ENCODE measurements at regions not wholly inside any gene's neighbourhood (a gene's known extent, or its start where the extent isn't known, plus 50 kb on each side); places are given as distances from the start of the nearest gene placed in this dataset.
"Not testable (repeated sequence)": the region's sequence is repeated elsewhere in the genome, so short reads cannot be mapped to it uniquely, and the experiment has no call there.

GRCh38 chr10:28354511-28354910, 51.6 kb upstream of the MPP7 start:
- POLR2A ChIA-PET, result no interaction called here
- CTCF ChIA-PET, result no interaction called here

GRCh38 chr10:28355376-28355775, 52.5 kb upstream of the MPP7 start:
- ChIA-PET CTCF (no interaction called here), POLR2A (no interaction called here)

GRCh38 chr10:28359334-28359733, 56.5 kb upstream of the MPP7 start:
- CTCF ChIA-PET, result interaction anchor here (1.0 kb wide), 1 partner anchor 22 kb away, joined by 3 read pairs; no protein-coding TSS in a partner anchor
- POLR2A ChIA-PET, result no interaction called here

DNA sequence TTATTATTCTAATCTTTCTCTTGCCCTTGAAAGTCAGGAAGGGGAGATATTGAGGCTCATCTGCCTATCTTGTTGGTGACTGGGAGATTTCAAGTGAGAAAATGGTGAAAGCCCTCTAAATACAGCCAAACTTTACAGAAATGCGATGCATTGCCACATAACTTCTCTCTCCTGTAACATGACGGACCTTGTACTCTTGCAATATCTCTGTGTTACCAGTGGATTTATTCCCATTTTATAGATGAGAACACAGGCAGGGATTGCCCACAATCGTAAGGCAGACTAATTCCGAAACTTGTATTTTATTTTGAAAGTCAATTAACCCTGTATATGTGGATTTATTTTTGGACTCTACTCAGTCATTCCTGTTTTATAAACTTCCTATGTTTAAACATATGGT, 57.3 kb upstream of the MPP7 start:
- ChIA-PET CTCF (interaction anchor here (0.6 kb wide), 1 partner anchor 20 kb away, joined by 5 read pairs; no protein-coding TSS in a partner anchor), POLR2A (no interaction called here)

GRCh38 chr10:28363376-28363775, 60.5 kb upstream of the MPP7 start:
- POLR2A ChIA-PET, result no interaction called here
- CTCF ChIA-PET, result no interaction called here

- ChIA-PET POLR2A (interaction anchor here (0.6 to 0.9 kb wide), 2 partner anchors 30 to 31 kb away, joined by 3 to 6 read pairs; no protein-coding TSS in a partner anchor), CTCF (interaction anchor here (1.3 to 4.3 kb wide), 2 partner anchors 28 to 63 kb away, joined by 4 to 17 read pairs; partner anchors contain the start of gene MPP7)
Measured at GRCh38 chr10:28365840-28366239, 63.0 kb upstream of the MPP7 start.

DNA sequence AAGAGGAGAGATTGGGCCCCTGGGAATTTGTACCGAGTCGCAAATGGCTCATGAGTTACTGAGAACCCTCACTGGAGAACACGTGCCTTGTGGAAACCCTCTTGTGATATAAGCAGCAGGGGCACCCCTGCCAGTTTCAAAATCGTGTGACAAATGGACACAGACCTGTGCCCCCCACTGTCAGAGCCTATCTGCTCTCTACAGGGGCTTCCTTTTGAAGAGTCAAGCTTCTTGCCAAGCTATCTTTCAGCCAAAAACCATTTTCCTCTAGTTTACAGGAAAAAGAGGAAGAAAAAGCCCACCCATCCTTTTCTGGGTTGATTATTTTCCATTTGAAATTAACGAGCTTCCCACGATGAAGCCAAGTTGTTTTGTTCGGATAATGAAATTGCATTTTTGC, 64.1 kb upstream of the MPP7 start:
- ChIA-PET POLR2A (interaction anchor here (0.7 to 1.7 kb wide), 3 partner anchors 14 to 64 kb away, joined by 3 to 8 read pairs (median 5); partner anchors contain the start of gene MPP7), CTCF (interaction anchor here (0.6 to 4.3 kb wide), 3 partner anchors 27 to 183 kb away, joined by 3 to 17 read pairs (median 3); partner anchors contain the start of gene MPP7)

GRCh38 chr10:28367413-28367812, 64.5 kb upstream of the MPP7 start:
- CTCF ChIA-PET, result interaction anchor here (1.2 to 4.3 kb wide), 3 partner anchors 27 to 65 kb away, joined by 3 to 17 read pairs (median 3); partner anchors contain the start of gene MPP7
- POLR2A ChIA-PET, result interaction anchor here (0.7 to 1.7 kb wide), 3 partner anchors 13 to 65 kb away, joined by 5 to 19 read pairs (median 8); partner anchors contain the start of gene MPP7

DNA sequence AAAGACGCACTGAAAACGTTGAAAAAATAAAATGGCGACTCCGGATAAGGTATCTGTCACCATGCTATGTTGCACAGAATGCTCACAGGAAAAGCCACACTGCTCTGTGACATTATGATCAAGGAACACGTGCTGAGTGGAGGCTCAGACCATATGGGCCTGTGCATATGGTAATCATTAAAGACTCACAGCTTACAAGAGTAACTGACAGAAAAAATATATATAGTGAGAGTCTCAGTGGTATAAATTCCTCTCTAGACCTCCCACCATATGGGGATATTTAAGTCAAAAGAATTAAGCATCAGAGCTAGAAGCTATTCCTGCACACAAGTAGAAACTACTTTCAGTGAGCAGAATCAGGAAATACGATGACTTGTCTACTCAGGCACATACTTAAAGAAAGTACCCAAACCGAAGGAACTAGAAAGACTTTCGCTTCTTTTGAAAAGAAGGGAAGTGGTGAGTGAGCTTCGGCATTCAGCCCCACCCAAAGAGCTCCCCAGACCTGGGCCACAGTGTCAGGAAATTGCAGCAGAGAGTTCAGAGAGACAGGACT, 65.1 kb upstream of the MPP7 start:
- POLR2A ChIA-PET, result interaction anchor here (1.0 to 1.7 kb wide), 3 partner anchors 12 to 65 kb away, joined by 3 to 19 read pairs (median 8); partner anchors contain the start of gene MPP7
- CTCF ChIA-PET, result interaction anchor here (0.7 to 4.3 kb wide), 4 partner anchors 14 to 65 kb away, joined by 3 to 17 read pairs (median 4); partner anchors contain the start of gene MPP7

GRCh38 chr10:28370107-28370835, 67.4 kb upstream of the MPP7 start:
- ChIA-PET CTCF (interaction anchor here (0.7 to 1.0 kb wide), 2 partner anchors 10 to 23 kb away, joined by 3 to 4 read pairs; no protein-coding TSS in a partner anchor), POLR2A (no interaction called here)

GRCh38 chr10:28371638-28372037, 68.8 kb upstream of the MPP7 start:
- POLR2A ChIA-PET, CTCF ChIA-PET: not testable (repeated sequence)

- POLR2A ChIA-PET, result no interaction called here
- CTCF ChIA-PET, result no interaction called here
Measured at GRCh38 chr10:28374036-28374435, 71.2 kb upstream of the MPP7 start.

DNA sequence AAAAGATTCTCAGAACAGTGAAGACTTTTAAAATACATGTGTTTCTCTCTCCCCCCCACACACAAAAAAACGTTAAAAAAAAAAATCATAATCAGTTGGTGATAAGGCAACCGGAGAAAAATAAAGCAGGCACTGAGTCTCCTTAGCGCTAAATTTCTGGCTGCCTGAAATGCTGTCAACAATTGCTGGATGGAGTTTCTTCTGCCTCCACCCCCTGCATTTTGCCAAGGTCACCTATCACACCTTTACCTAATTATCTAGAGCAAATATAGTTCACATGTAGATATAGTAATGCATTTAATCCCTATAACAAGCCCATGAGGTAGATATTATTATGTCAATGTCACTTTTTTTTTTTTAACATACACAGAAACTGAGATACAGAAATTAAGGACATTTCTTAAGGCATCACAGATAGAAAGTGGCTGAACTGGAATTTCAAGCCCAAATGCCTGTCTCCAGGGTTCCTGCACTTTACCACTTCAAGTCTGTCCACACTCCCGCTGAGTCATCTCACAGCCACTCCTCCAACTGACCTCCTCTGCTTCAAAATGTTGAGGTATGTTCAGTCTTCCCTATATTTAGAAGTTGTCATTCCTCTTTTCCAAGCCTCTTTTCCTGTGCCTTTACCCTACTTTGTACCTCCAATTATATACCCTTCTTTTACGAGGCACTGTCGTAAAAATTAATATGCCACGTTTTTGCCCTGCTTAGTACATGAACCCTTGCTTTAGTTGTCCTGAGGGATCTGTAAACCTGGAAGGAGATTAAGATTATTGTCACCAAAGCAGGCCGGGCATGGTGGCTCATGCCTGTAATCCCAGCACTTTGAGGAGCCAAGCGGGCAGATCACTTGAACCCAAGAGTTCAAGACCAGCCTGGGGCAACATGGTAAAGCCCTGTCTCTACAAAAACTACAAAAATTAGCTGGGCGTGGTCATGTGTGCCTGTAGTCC, 72.8 kb upstream of the MPP7 start:
- CTCF ChIA-PET, result no interaction called here
- POLR2A ChIA-PET, result no interaction called here

DNA sequence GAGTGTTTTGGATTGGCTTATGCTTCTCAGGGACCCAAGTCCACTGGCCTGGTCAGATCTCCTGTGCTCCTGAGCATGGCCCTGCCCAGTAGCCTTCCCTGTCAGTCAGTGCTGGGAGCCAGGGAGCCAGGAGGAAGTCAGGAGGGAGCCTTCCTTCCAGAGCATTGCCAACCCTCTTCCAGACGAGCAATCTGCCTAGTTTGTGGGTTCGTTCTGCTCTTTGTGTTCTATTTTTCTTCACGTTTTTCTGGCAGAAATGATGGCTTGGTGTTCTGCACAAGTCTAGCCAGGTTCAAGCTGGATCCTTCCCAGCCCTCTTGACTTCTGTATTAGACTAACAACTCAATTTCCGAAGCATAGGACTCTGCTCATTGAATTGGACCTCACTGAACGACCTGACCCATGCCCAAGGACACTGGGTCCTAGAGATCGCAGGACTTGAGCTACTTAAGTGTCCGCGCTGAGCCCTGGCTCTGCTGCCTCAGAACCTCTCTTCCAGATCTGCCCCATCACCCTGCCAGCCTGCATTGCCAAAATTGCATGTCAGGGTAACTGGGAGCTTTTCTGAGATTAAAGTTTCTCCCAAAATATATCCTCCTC, 76.2 kb upstream of the MPP7 start:
- ChIA-PET CTCF (interaction anchor here (0.7 to 5.2 kb wide), 5 partner anchors 77 to 640 kb away, joined by 3 to 43 read pairs (median 4); partner anchors contain the start of gene MPP7), POLR2A (interaction anchor here (2.9 kb wide), 1 partner anchor 76 kb away, joined by 11 read pairs; the partner anchor contains the start of gene MPP7)

GRCh38 chr10:28381466-28381865, 78.6 kb upstream of the MPP7 start:
- ChIA-PET POLR2A (interaction anchor here (2.9 kb wide), 1 partner anchor 79 kb away, joined by 11 read pairs; the partner anchor contains the start of gene MPP7), CTCF (interaction anchor here (0.6 to 5.2 kb wide), 16 partner anchors 13 to 142 kb away, joined by 3 to 43 read pairs (median 4); partner anchors contain the start of gene MPP7)

DNA sequence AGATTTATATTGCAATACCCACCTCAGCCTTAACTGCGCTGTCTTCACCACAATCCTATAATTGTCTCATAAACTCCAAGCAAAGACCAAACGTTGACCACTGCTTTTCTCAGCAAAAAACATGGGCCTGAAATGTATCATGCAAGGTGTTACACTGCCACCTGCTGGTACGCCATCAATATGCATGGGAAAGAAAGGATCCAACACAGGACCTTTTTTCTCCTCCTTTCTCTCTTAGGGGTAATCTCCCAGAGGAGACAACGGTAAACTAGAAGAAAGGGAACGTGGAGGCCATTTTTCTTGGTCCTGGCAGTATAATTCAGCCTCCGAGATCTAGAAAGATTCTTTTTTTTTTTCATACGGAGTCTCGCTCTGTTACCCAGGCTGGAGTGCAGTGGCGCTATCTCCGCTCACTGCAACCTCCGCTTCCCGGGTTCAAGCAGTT, 79.1 kb upstream of the MPP7 start:
- ChIA-PET POLR2A (interaction anchor here (2.9 kb wide), 1 partner anchor 79 kb away, joined by 11 read pairs; the partner anchor contains the start of gene MPP7), CTCF (interaction anchor here (0.6 to 5.2 kb wide), 17 partner anchors 14 to 143 kb away, joined by 3 to 43 read pairs (median 4); partner anchors contain the start of gene MPP7)

GRCh38 chr10:28382525-28383269, 79.8 kb upstream of the MPP7 start:
- POLR2A ChIA-PET, result interaction anchor here (0.5 kb wide), 1 partner anchor 83 kb away, joined by 3 read pairs; no protein-coding TSS in a partner anchor
- CTCF ChIA-PET, result interaction anchor here (0.8 to 5.2 kb wide), 5 partner anchors 9 to 120 kb away, joined by 3 to 43 read pairs (median 4); partner anchors contain the start of gene MPP7

GRCh38 chr10:28384557-28384956, 81.7 kb upstream of the MPP7 start:
- ChIA-PET CTCF (no interaction called here), POLR2A (no interaction called here)

Data from activated CD8-positive, alpha-beta memory T cell treated with anti-CD3 and anti-CD28 coated beads for 36 hours (primary cell).